H9 (cell line): ENCODE measurements at regions not wholly inside any gene's neighbourhood (a gene's known extent, or its start where the extent isn't known, plus 50 kb on each side); places are given as distances from the start of the nearest gene placed in this dataset.

Experiments
- DNase-seq: peaks from one replicate; pipeline ENCODE4 v3.0.0-alpha.2; 2017
- H2AFZ ChIP-seq: one replicate; pipeline ENCODE4 v1.6.1; 2013; ENCODE audit warnings: mild to moderate bottlenecking, low read length, control low read depth, moderate library complexity
- H2AK5ac ChIP-seq: 2 replicates; pipeline ENCODE4 v1.6.1; 2013; ENCODE audit warnings: low read length, control low read depth, mixed read lengths; ENCODE audit not compliant: insufficient read length
- H2BK120ac ChIP-seq: one replicate; pipeline ENCODE4 v1.6.1; 2013; ENCODE audit warnings: low read depth, mild to moderate bottlenecking, low read length, control low read depth, inconsistent platforms; ENCODE audit not compliant: poor library complexity, severe bottlenecking
- H2BK12ac ChIP-seq: 2 replicates; pipeline ENCODE4 v1.6.1; 2013; ENCODE audit warnings: low read length, control low read depth, mixed read lengths, low read depth; ENCODE audit not compliant: insufficient read length
- H2BK15ac ChIP-seq: 2 replicates; pipeline ENCODE4 v1.6.1; 2013; ENCODE audit warnings: low read depth, low read length, control low read depth
- H2BK20ac ChIP-seq: one replicate; pipeline ENCODE4 v1.6.1; 2013; ENCODE audit warnings: low read depth, mild to moderate bottlenecking, low read length, control low read depth, inconsistent platforms; ENCODE audit not compliant: poor library complexity, severe bottlenecking
- H2BK5ac ChIP-seq: 2 replicates; pipeline ENCODE4 v1.6.1; 2013; ENCODE audit warnings: low read length, control low read depth, mixed read lengths; ENCODE audit not compliant: insufficient read length
- H3K14ac ChIP-seq: 2 replicates; pipeline ENCODE4 v1.6.1; 2013; ENCODE audit warnings: low read length, control low read depth; ENCODE audit not compliant: insufficient read depth
- H3K18ac ChIP-seq: 2 replicates; pipeline ENCODE4 v1.6.1; 2013; ENCODE audit warnings: low read depth, mild to moderate bottlenecking, mixed read lengths, low read length, control low read depth; ENCODE audit not compliant: insufficient read length
- H3K23ac ChIP-seq: 2 replicates; pipeline ENCODE4 v1.6.1; 2013; ENCODE audit warnings: low read length, control low read depth, mixed read lengths, low read depth; ENCODE audit not compliant: insufficient read length
- H3K23me2 ChIP-seq: 2 replicates; pipeline ENCODE4 v1.6.1; 2013; ENCODE audit warnings: low read depth, mild to moderate bottlenecking, mixed read lengths, low read length, control low read depth; ENCODE audit not compliant: insufficient read length, poor library complexity, severe bottlenecking
- H3K27ac ChIP-seq: 2 replicates; pipeline ENCODE4 v1.5.1; 2013; ENCODE audit warnings: low read length, control low read depth, mixed read lengths, low read depth; ENCODE audit not compliant: insufficient read length
- H3K27me3 ChIP-seq: 2 replicates; pipeline ENCODE4 v1.6.1; 2013; ENCODE audit warnings: low read length, control low read depth, inconsistent platforms; ENCODE audit not compliant: insufficient read depth
- H3K4ac ChIP-seq: 2 replicates; pipeline ENCODE4 v1.6.1; 2013; ENCODE audit warnings: low read depth, mild to moderate bottlenecking, control low read depth, inconsistent platforms, low read length, moderate library complexity
- H3K4me1 ChIP-seq: 2 replicates; pipeline ENCODE4 v1.6.1; 2013; ENCODE audit warnings: low read length, control low read depth, inconsistent platforms; ENCODE audit not compliant: insufficient read depth
- H3K4me2 ChIP-seq: 2 replicates; pipeline ENCODE4 v1.6.1; 2013; ENCODE audit warnings: low read length, control low read depth, mixed read lengths; ENCODE audit not compliant: insufficient read length, insufficient read depth
- H3K56ac ChIP-seq: 2 replicates; pipeline ENCODE4 v1.6.1; 2013; ENCODE audit warnings: low read depth, mild to moderate bottlenecking, mixed read lengths, low read length, control low read depth; ENCODE audit not compliant: insufficient read length
- H3K79me1 ChIP-seq: 2 replicates; pipeline ENCODE4 v1.6.1; 2013; ENCODE audit warnings: low read depth, mild to moderate bottlenecking, moderate library complexity, low read length, control low read depth, inconsistent platforms; ENCODE audit not compliant: insufficient read depth, poor library complexity, severe bottlenecking
- H3K79me2 ChIP-seq: 2 replicates; pipeline ENCODE4 v1.6.1; 2013; ENCODE audit warnings: low read length, control low read depth, inconsistent platforms; ENCODE audit not compliant: insufficient read depth
- H3K9ac ChIP-seq: 2 replicates; pipeline ENCODE4 v1.6.1; 2013; ENCODE audit warnings: low read length, control low read depth, mixed read lengths; ENCODE audit not compliant: insufficient read length; ENCODE audit errors: extremely low read depth
- H3K9me3 ChIP-seq: one replicate; pipeline ENCODE4 v1.6.1; 2013; ENCODE audit warnings: low read depth, low read length, inconsistent platforms; ENCODE audit not compliant: control insufficient read depth
- H3T11ph ChIP-seq: one replicate; pipeline ENCODE4 v1.6.1; 2013; ENCODE audit warnings: mild to moderate bottlenecking, low read length, control low read depth, inconsistent platforms
- H4K20me1 ChIP-seq: one replicate; pipeline ENCODE4 v1.6.1; 2013; ENCODE audit not compliant: control insufficient read depth, insufficient read length, insufficient read depth
- H4K5ac ChIP-seq: 2 replicates; pipeline ENCODE4 v1.6.1; 2013; ENCODE audit warnings: low read depth, mild to moderate bottlenecking, mixed read lengths, low read length, control low read depth; ENCODE audit not compliant: insufficient read length
- H4K8ac ChIP-seq: replicated peaks from 2 replicates; pipeline ENCODE4 v1.6.1; 2013; ENCODE audit warnings: low read length, control low read depth, mixed read lengths, low read depth; ENCODE audit not compliant: insufficient read length
- H4K91ac ChIP-seq: 2 replicates; pipeline ENCODE4 v1.6.1; 2013; ENCODE audit warnings: low read depth, mild to moderate bottlenecking, moderate library complexity, mixed read lengths, low read length, control low read depth; ENCODE audit not compliant: insufficient read length
- H3K27ac Mint-ChIP-seq, 3 experiments: 2 replicates in 2 of 3; 3 replicates in 1 of 3; pipeline ENCODE4 v1.8.0; 2020 to 2021; ENCODE audit warnings: mixed read lengths in 3 of 3, mild to moderate bottlenecking in 1 of 3, moderate library complexity in 1 of 3
- H3K27me3 Mint-ChIP-seq: 2 replicates; pipeline ENCODE4 v1.8.0; 2021; ENCODE audit warnings: low read depth, mild to moderate bottlenecking, moderate library complexity, mixed read lengths
- H3K36me3 Mint-ChIP-seq, 3 experiments: 2 replicates in 2 of 3; 3 replicates in 1 of 3; pipeline ENCODE4 v1.8.0; 2020 to 2021; ENCODE audit warnings: low read depth in 3 of 3, mixed read lengths in 3 of 3; ENCODE audit not compliant: insufficient read depth in 1 of 3
- H3K4me1 Mint-ChIP-seq, 2 experiments: 2 replicates each; pipeline ENCODE4 v1.8.0; 2020; ENCODE audit warnings: mixed read lengths in 2 of 2
- H3K4me3 Mint-ChIP-seq, 2 experiments: 2 replicates in 1 of 2; 3 replicates in 1 of 2; pipeline ENCODE4 v1.8.0; 2020 to 2021; ENCODE audit warnings: mild to moderate bottlenecking in 2 of 2, mixed read lengths in 2 of 2, moderate library complexity in 1 of 2
- H3K9me3 Mint-ChIP-seq, 2 experiments: 2 replicates in 1 of 2; 3 replicates in 1 of 2; pipeline ENCODE4 v1.8.0; 2020; ENCODE audit warnings: mild to moderate bottlenecking in 2 of 2, mixed read lengths in 2 of 2, moderate library complexity in 1 of 2
- CTCF ChIP-seq: fragments of 200-600 bp; sonication (generic); conservative IDR thresholded peaks from 3 replicates; pipeline ENCODE4 v1.8.0; 2021; ENCODE audit warnings: antibody characterized with exemption, mild to moderate bottlenecking
- WGBS: extraction: QIAGEN DNeasy Blood & Tissue Kit; methylation state at CpG from one replicate; pipeline ENCODE4 v1.1.7; 2013; ENCODE audit warnings: missing lambda C conversion rate, low lambda C conversion rate, mixed read lengths; ENCODE audit not compliant: insufficient read length; ENCODE audit errors: extremely low coverage; 5-methylcytosine and 5-hydroxymethylcytosine counted together

DNA sequence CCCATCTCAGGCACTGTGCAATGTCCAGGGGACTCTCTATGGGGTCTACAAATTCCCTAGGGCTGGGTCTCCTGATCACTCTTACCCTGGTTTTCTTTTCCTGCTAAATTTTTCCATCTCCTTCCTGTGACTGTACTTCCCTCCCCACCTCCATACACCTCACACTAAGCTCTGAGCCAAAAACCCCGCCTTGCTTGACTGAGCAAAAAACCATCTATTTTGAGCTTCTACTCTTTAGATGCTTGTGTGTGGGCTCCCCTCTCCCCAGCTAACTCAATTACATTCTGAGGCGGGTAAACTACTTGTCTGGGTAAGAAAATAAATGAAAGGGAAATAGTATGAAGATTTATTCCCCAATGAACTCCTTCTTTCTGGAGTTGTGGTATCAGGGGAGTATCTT lies 187.9 kb downstream of the PTPRU start:
- H3K4me1 Mint-ChIP-seq, result peaks cover 14 to 18% of the 10 kb centered on the region in 2 experiments
- H3K27ac Mint-ChIP-seq, result no peak overlapping the region
- no peak for DNase-seq

More for the DNA sequence above, 187.9 kb downstream of the PTPRU start:
- Histone ChIP-seq H4K5ac (no peak overlapping the region), H2BK5ac (no peak overlapping the region), H2BK20ac (no peak overlapping the region), H3K18ac (no peak overlapping the region), H4K8ac (no peak overlapping the region), H3K14ac (no peak overlapping the region), H3T11ph (no peak overlapping the region), H4K91ac (no peak overlapping the region), H3K9me3 (no peaks in the 10 kb centered on the region), H2BK12ac (no peak overlapping the region), H2AFZ (no peak overlapping the region), H3K79me2 (no peaks in the 10 kb centered on the region), H2AK5ac (no peak overlapping the region), H3K56ac (no peak overlapping the region), H3K79me1 (no peaks in the 10 kb centered on the region), H2BK120ac (no peak overlapping the region), H2BK15ac (no peak overlapping the region), H3K27me3 (no peaks in the 10 kb centered on the region), H3K23me2 (no peaks in the 10 kb centered on the region), H3K4me2 (no peak overlapping the region), H3K23ac (no peak overlapping the region), H3K9ac (no peak overlapping the region), H4K20me1 (no peaks in the 10 kb centered on the region), H3K4ac (no peak overlapping the region), H3K27ac (no peak overlapping the region), H3K4me1 (no peaks in the 10 kb centered on the region)
- Mint-ChIP-seq H3K36me3 (peaks cover 0 to 4% (median 0%) of the 10 kb centered on the region in 3 experiments; a peak in 1 of 7 replicates), H3K27me3 (peaks cover 2% of the 10 kb centered on the region; the same call in 1 of the 2 replicates), H3K9me3 (peaks cover 2 to 7% of the 10 kb centered on the region in 2 experiments; a peak in 4 of 5 replicates), H3K4me3 (no peak overlapping the region)
- TF ChIP-seq CTCF, result no peak
- WGBS, result no CpG with 5 or more reads among the region's 2 CpGs
